H1 (cell line): ENCODE measurements at regions not wholly inside any gene's neighbourhood (a gene's known extent, or its start where the extent isn't known, plus 50 kb on each side); places are given as distances from the start of the nearest gene placed in this dataset.

Source experiments
- CTCF ChIA-PET: fragments of 300-600 bp; sonication (Branson Sonifier 250); formaldehyde crosslinking; loops from one replicate; lab custom pipeline; 2021; ENCODE audit not compliant: partially characterized antibody; lab: Charles Lee
- POLR2A ChIA-PET: fragments of 300-600 bp; sonication (Branson Sonifier 250); formaldehyde crosslinking; loops from one replicate; lab custom pipeline; 2021; ENCODE audit warnings: inconsistent platforms; ENCODE audit not compliant: partially characterized antibody; lab: Charles Lee
- DNase-seq, 2 experiments: peaks; one replicate each; pipeline versions ENCODE4 v3.0.0 to v3.0.0-alpha.2; 2010 to 2022; ENCODE audit warnings: low spot score in 2 of 2, low read depth in 1 of 2, mixed read lengths in 1 of 2
- FAIRE-seq: peaks from 2 replicates; lab custom pipeline; 2011; peaks lifted over from hg19 to GRCh38; lab: Jason Lieb, UNC
- H2AFZ ChIP-seq: 2 replicates; pipeline ENCODE4 v1.8.1; 2012; ENCODE audit warnings: low read length, inconsistent platforms
- H2AK5ac ChIP-seq: 2 replicates; pipeline ENCODE4 v1.6.1; 2013; ENCODE audit warnings: low read depth, low read length
- H2BK120ac ChIP-seq: replicated peaks from 2 replicates; pipeline ENCODE3; 2013; ENCODE audit warnings: low read depth, low read length, inconsistent platforms
- H2BK12ac ChIP-seq: 2 replicates; pipeline ENCODE4 v1.6.1; 2013; ENCODE audit warnings: low read depth, low read length
- H2BK15ac ChIP-seq: 2 replicates; pipeline ENCODE4 v1.6.1; 2013; ENCODE audit warnings: low read length
- H2BK20ac ChIP-seq: 2 replicates; pipeline ENCODE4 v1.6.1; 2013; ENCODE audit warnings: low read length
- H2BK5ac ChIP-seq: 2 replicates; pipeline ENCODE4 v1.6.1; 2013; ENCODE audit warnings: low read depth, low read length
- H3K14ac ChIP-seq: 2 replicates; pipeline ENCODE4 v1.6.1; 2013; ENCODE audit warnings: inconsistent platforms; ENCODE audit not compliant: insufficient read length
- H3K18ac ChIP-seq: 2 replicates; pipeline ENCODE4 v1.6.1; 2013; ENCODE audit warnings: low read length; ENCODE audit errors: extremely low read depth
- H3K23ac ChIP-seq: 2 replicates; pipeline ENCODE4 v1.6.1; 2013; ENCODE audit warnings: inconsistent platforms; ENCODE audit not compliant: insufficient read length
- H3K23me2 ChIP-seq: 2 replicates; pipeline ENCODE4 v1.6.1; 2013; ENCODE audit warnings: low read depth, low read length
- H3K27ac ChIP-seq: 2 replicates; pipeline ENCODE4 v1.6.1; 2011; ENCODE audit warnings: low read depth, low read length, inconsistent platforms
- H3K27me3 ChIP-seq, 4 experiments: replicated peaks in 1 of 4; 1 replicate in 1 of 4; 2 replicates in 3 of 4; pipeline versions ENCODE4 v1.6.1 to v1.8.1; 2011 to 2013; ENCODE audit warnings: low read length in 3 of 4, mild to moderate bottlenecking in 3 of 4, inconsistent platforms in 2 of 4, mixed read lengths in 2 of 4, moderate library complexity in 1 of 4; ENCODE audit not compliant: control insufficient read depth in 3 of 4, insufficient read depth in 3 of 4; ENCODE audit errors: extremely low read depth in 1 of 4
- H3K36me3 ChIP-seq, 4 experiments: 2 replicates each; pipeline versions ENCODE4 v1.6.1 to v1.8.1; 2011 to 2013; ENCODE audit warnings: mild to moderate bottlenecking in 4 of 4, low read length in 3 of 4, moderate library complexity in 2 of 4, control low read depth in 1 of 4, inconsistent platforms in 1 of 4; ENCODE audit not compliant: insufficient read depth in 4 of 4, control insufficient read depth in 2 of 4
- H3K4ac ChIP-seq: replicated peaks from 2 replicates; pipeline ENCODE3; 2013; ENCODE audit warnings: low read length, low read depth, mixed read lengths, inconsistent platforms; ENCODE audit not compliant: insufficient read length
- H3K4me1 ChIP-seq, 4 experiments: replicated peaks in 1 of 4; 1 replicate in 1 of 4; 2 replicates in 3 of 4; pipeline versions ENCODE4 v1.6.1 to v1.8.1; 2011 to 2013; ENCODE audit warnings: low read length in 3 of 4, inconsistent platforms in 2 of 4, mixed read lengths in 1 of 4; ENCODE audit not compliant: insufficient read depth in 4 of 4, control insufficient read depth in 3 of 4
- H3K4me2 ChIP-seq, 2 experiments: 2 replicates each; pipeline versions ENCODE4 v1.6.1 to v1.8.1; 2011 to 2013; ENCODE audit warnings: low read depth in 2 of 2, low read length in 2 of 2, control low read depth in 1 of 2, inconsistent platforms in 1 of 2, mild to moderate bottlenecking in 1 of 2; ENCODE audit not compliant: insufficient read depth in 1 of 2
- H3K4me3 ChIP-seq, 4 experiments: fragments of 200-600, 300-600 bp in 1 of 4; sonication (generic), shearing (Covaris generic), sonication (Bioruptor Twin) in 1 of 4; 2 replicates each; pipeline versions ENCODE4 v1.5.1 to v1.8.1; 2011 to 2016; ENCODE audit warnings: low read length in 4 of 4, low read depth in 3 of 4, control low read depth in 2 of 4, inconsistent platforms in 2 of 4, mild to moderate bottlenecking in 2 of 4, mixed read lengths in 1 of 4, moderate library complexity in 1 of 4; ENCODE audit not compliant: insufficient read depth in 2 of 4; ENCODE audit errors: extremely low read depth in 1 of 4
- H3K56ac ChIP-seq: replicated peaks from 2 replicates; pipeline ENCODE3; 2013; ENCODE audit warnings: low read depth, mild to moderate bottlenecking, mixed read lengths, low read length, inconsistent platforms; ENCODE audit not compliant: insufficient read length
- H3K79me1 ChIP-seq: 2 replicates; pipeline ENCODE4 v1.6.1; 2013; ENCODE audit warnings: low read depth, low read length, control low read depth
- H3K79me2 ChIP-seq, 2 experiments: 2 replicates each; pipeline versions ENCODE4 v1.6.1 to v1.8.1; 2012 to 2013; ENCODE audit warnings: low read length in 2 of 2, mild to moderate bottlenecking in 2 of 2, inconsistent platforms in 1 of 2; ENCODE audit not compliant: insufficient read depth in 2 of 2, control insufficient read depth in 1 of 2
- H3K9ac ChIP-seq, 4 experiments: replicated peaks in 1 of 4; 1 replicate in 1 of 4; 2 replicates in 3 of 4; pipeline versions ENCODE4 v1.6.1 to v1.8.1; 2011 to 2013; ENCODE audit warnings: low read depth in 3 of 4, low read length in 3 of 4, control low read depth in 2 of 4, mild to moderate bottlenecking in 2 of 4, moderate library complexity in 2 of 4, inconsistent platforms in 1 of 4; ENCODE audit errors: extremely low read depth in 1 of 4
- H3K9me3 ChIP-seq, 2 experiments: 2 replicates each; pipeline versions ENCODE4 v1.6.1 to v1.8.1; 2012 to 2013; ENCODE audit warnings: mild to moderate bottlenecking in 2 of 2, moderate library complexity in 2 of 2, control low read depth in 1 of 2, inconsistent platforms in 1 of 2, low read depth in 1 of 2, low read length in 1 of 2, mixed read lengths in 1 of 2; ENCODE audit not compliant: insufficient read depth in 2 of 2
- H4K20me1 ChIP-seq, 2 experiments: replicated peaks in 1 of 2; 2 replicates each; pipeline versions ENCODE3 to v1.8.1; 2011 to 2013; ENCODE audit warnings: inconsistent platforms in 2 of 2, low read length in 2 of 2, mild to moderate bottlenecking in 1 of 2; ENCODE audit not compliant: insufficient read depth in 2 of 2, control insufficient read depth in 1 of 2
- H4K5ac ChIP-seq: 2 replicates; pipeline ENCODE4 v1.6.1; 2013; ENCODE audit warnings: low read length, low read depth, mixed read lengths, inconsistent platforms; ENCODE audit not compliant: insufficient read length
- H4K8ac ChIP-seq: 2 replicates; pipeline ENCODE4 v1.8.0; 2013; ENCODE audit warnings: mild to moderate bottlenecking, moderate library complexity, low read length, inconsistent platforms; ENCODE audit not compliant: insufficient read depth; ENCODE audit errors: extremely low read depth
- H4K91ac ChIP-seq: replicated peaks from 2 replicates; pipeline ENCODE3; 2013; ENCODE audit warnings: low read length, mixed read lengths, inconsistent platforms; ENCODE audit not compliant: insufficient read length
- ATF3 ChIP-seq: IDR thresholded peaks from 2 replicates; pipeline ENCODE4 v1.6.1; 2011; ENCODE audit warnings: low read depth, mild to moderate bottlenecking, low read length; ENCODE audit not compliant: insufficient read depth
- E2F6 ChIP-seq: IDR thresholded peaks from 2 replicates; pipeline ENCODE4 v1.6.1; 2012; ENCODE audit warnings: inconsistent platforms
- JUND ChIP-seq: IDR thresholded peaks from 2 replicates; pipeline ENCODE4 v1.6.1; 2011; ENCODE audit warnings: mild to moderate bottlenecking, improper control_type of control experiment, low read length
- MAFK ChIP-seq: IDR thresholded peaks from 2 replicates; pipeline ENCODE4 v1.6.1; 2012; ENCODE audit warnings: low read depth, mild to moderate bottlenecking, improper control_type of control experiment, low read length
- POLR2AphosphoS5 ChIP-seq: IDR thresholded peaks from 2 replicates; pipeline ENCODE4 v1.6.1; 2011; ENCODE audit warnings: low read depth, low read length
- RXRA ChIP-seq: IDR thresholded peaks from 2 replicates; pipeline ENCODE4 v1.6.1; 2011; ENCODE audit warnings: low read depth, mild to moderate bottlenecking, low read length, moderate library complexity; ENCODE audit not compliant: insufficient read depth
- SIN3A ChIP-seq, 2 experiments: IDR thresholded peaks in 1 of 2; conservative IDR thresholded peaks in 1 of 2; 2 replicates each; pipeline ENCODE4 v1.6.1; 2011 to 2012; ENCODE audit warnings: low read length in 2 of 2, improper control_type of control experiment in 1 of 2, low read depth in 1 of 2, mild to moderate bottlenecking in 1 of 2
- SP1 ChIP-seq: IDR thresholded peaks from 2 replicates; pipeline ENCODE4 v1.6.1; 2011; ENCODE audit warnings: low read depth, low read length
- TAF7 ChIP-seq: optimal IDR thresholded peaks from 2 replicates; pipeline ENCODE3; 2011; ENCODE audit warnings: low read depth, mild to moderate bottlenecking, inconsistent platforms, low read length, moderate library complexity, borderline replicate concordance
- WGBS, 2 experiments: shearing (Covaris generic) in 1 of 2; methylation state at CpG; one replicate each; pipeline versions ENCODE4 v1.1.6 to v1.1.7; 2013 to 2015; ENCODE audit warnings: low lambda C conversion rate in 2 of 2, mixed read lengths in 2 of 2, inconsistent platforms in 1 of 2, low coverage in 1 of 2, missing lambda C conversion rate in 1 of 2; ENCODE audit not compliant: insufficient replicate concordance in 2 of 2, insufficient coverage in 1 of 2, insufficient read length in 1 of 2; ENCODE audit errors: extremely low coverage in 1 of 2, missing lambda C conversion rate in 1 of 2; 5-methylcytosine and 5-hydroxymethylcytosine counted together

- no peaks in the 10 kb centered on the region for H3K27me3 ChIP-seq
- H2AK5ac ChIP-seq: no peak overlapping the region
- no peaks in the 10 kb centered on the region for H3K23me2 ChIP-seq
- ChIA-PET POLR2A (no interaction called here), CTCF (no interaction called here)
- no peak overlapping the region for H2BK120ac ChIP-seq
- H3K4ac ChIP-seq: no peak overlapping the region
- no peak overlapping the region for H3K18ac ChIP-seq
- H2AFZ ChIP-seq: no peak overlapping the region
- H3K4me3 ChIP-seq: no peak overlapping the region
- no peaks in the 10 kb centered on the region for H4K20me1 ChIP-seq
- WGBS, 2 experiments: 92% methylated on average over 14 of the region's 15 CpGs; no CpG with 5 or more reads in 1 of the 2 experiments
- no peak overlapping the region for H4K5ac ChIP-seq
- TF ChIP-seq TAF7 (no peak), POLR2AphosphoS5 (no peak), MAFK (no peak), RXRA (no peak), ATF3 (no peak), SP1 (no peak), E2F6 (no peak), JUND (no peak), SIN3A (conservative IDR thresholded peaks at IDR 0.05 in 1 of 2, IDR thresholded peaks at IDR 0.05 in 1 of 2; ENCODE audit: low read depth in 1 of 2, low read length in 2 of 2) (no peak)
- H3K56ac ChIP-seq: no peak overlapping the region
- H2BK20ac ChIP-seq: no peak overlapping the region
- no peaks in the 10 kb centered on the region for H3K4me1 ChIP-seq
- H2BK5ac ChIP-seq: no peak overlapping the region
- no peaks in the 10 kb centered on the region for H3K79me1 ChIP-seq
- no peak overlapping the region for H2BK12ac ChIP-seq
- no peak overlapping the region for H3K27ac ChIP-seq
- no peak overlapping the region for H3K23ac ChIP-seq
- H3K36me3 ChIP-seq: peaks cover 0 to 9% (median 0%) of the 10 kb centered on the region in 4 experiments; a peak in 1 of 8 replicates
- no peak overlapping the region for H3K9ac ChIP-seq
- FAIRE-seq: no peak
- no peaks in the 10 kb centered on the region for H3K79me2 ChIP-seq
- no peak overlapping the region for H3K4me2 ChIP-seq
- no peak overlapping the region for H2BK15ac ChIP-seq
- no peak overlapping the region for H4K8ac ChIP-seq
- no peak overlapping the region for H4K91ac ChIP-seq
- no peak for DNase-seq
- H3K9me3 ChIP-seq: peaks cover 5 to 52% of the 10 kb centered on the region in 2 experiments; a peak in 3 of 4 replicates
- no peak overlapping the region for H3K14ac ChIP-seq
Observed at GRCh38 chr20:30491016-30491415, 766.4 kb upstream of the DEFB115 start.
